OCI-LY7 (cell line): ENCODE measurements at regions not wholly inside any gene's neighbourhood (a gene's known extent, or its start where the extent isn't known, plus 50 kb on each side); places are given as distances from the start of the nearest gene placed in this dataset.
"Not testable (repeated sequence)": the region's sequence is repeated elsewhere in the genome, so short reads cannot be mapped to it uniquely, and the experiment has no call there.

ENCODE experiments used
- BruUV-seq: library from RNA; stranded (reverse); fragments of 400-500 nt; replicated peaks from 2 replicates; lab custom pipeline; 2021; lab: Mats Ljungman, UMichigan
- CTCF ChIA-PET: fragments of 300-600 bp; sonication (Branson Sonifier 250); formaldehyde crosslinking; loops from one replicate; lab custom pipeline; 2022; ENCODE audit warnings: antibody characterized with exemption; ENCODE audit not compliant: unreplicated experiment; lab: Charles Lee
- POLR2A ChIA-PET: fragments of 300-600 bp; sonication (Branson Sonifier 250); formaldehyde crosslinking; loops from one replicate; lab custom pipeline; 2022; ENCODE audit warnings: antibody characterized with exemption; lab: Charles Lee
- DNase-seq: peaks from one replicate; pipeline ENCODE4 v3.0.0-alpha.2; 2015; ENCODE audit warnings: low spot score
- H2AFZ ChIP-seq: fragments of 200-600 bp; sonication (generic), shearing (Covaris generic); 2 replicates; pipeline ENCODE4 v1.6.1; 2014; ENCODE audit warnings: mild to moderate bottlenecking, antibody characterized with exemption, low read length, moderate library complexity
- H3K27ac ChIP-seq: fragments of 200-600 bp; sonication (generic); 2 replicates; pipeline ENCODE4 v1.5.1; 2014; ENCODE audit warnings: mixed run types, low read depth, mild to moderate bottlenecking, moderate library complexity, low read length, inconsistent platforms; ENCODE audit not compliant: poor library complexity, severe bottlenecking
- H3K36me3 ChIP-seq: fragments of 200-600 bp; sonication (generic); 2 replicates; pipeline ENCODE4 v1.6.1; 2014; ENCODE audit warnings: mild to moderate bottlenecking, antibody characterized with exemption, low read length, moderate library complexity, mixed read lengths; ENCODE audit not compliant: insufficient read depth
- H3K4me1 ChIP-seq: fragments of 200-600 bp; sonication (generic); 2 replicates; pipeline ENCODE4 v1.5.1; 2014; ENCODE audit warnings: mild to moderate bottlenecking, low read length; ENCODE audit not compliant: insufficient read depth, poor library complexity, severe bottlenecking
- H3K4me2 ChIP-seq: fragments of 200-600 bp; sonication (generic); 2 replicates; pipeline ENCODE4 v1.6.1; 2014; ENCODE audit warnings: mild to moderate bottlenecking, low read length
- H3K4me3 ChIP-seq: fragments of 200-600 bp; sonication (generic); 2 replicates; pipeline ENCODE4 v1.5.1; 2014; ENCODE audit warnings: mild to moderate bottlenecking, low read depth, low read length; ENCODE audit not compliant: poor library complexity, severe bottlenecking
- H3K79me2 ChIP-seq: fragments of 200-600 bp; sonication (generic); 2 replicates; pipeline ENCODE4 v1.6.1; 2016; ENCODE audit warnings: low read depth, mild to moderate bottlenecking, low read length, moderate library complexity, mixed read lengths; ENCODE audit not compliant: insufficient read depth
- H3K9me2 ChIP-seq: fragments of 200-600 bp; sonication (generic); 2 replicates; pipeline ENCODE4 v1.6.1; 2016; ENCODE audit warnings: mild to moderate bottlenecking, low read length, mixed read lengths; ENCODE audit not compliant: insufficient read depth
- H3K9me3 ChIP-seq: fragments of 200-600 bp; sonication (generic); 2 replicates; pipeline ENCODE4 v1.6.1; 2014; ENCODE audit warnings: mild to moderate bottlenecking, mixed run types, low read length, mixed read lengths
- H4K20me1 ChIP-seq: fragments of 200-600 bp; sonication (generic); 2 replicates; pipeline ENCODE4 v1.6.1; 2014; ENCODE audit warnings: mild to moderate bottlenecking, antibody characterized with exemption, low read length, moderate library complexity, mixed read lengths; ENCODE audit not compliant: insufficient read depth
- CTCF ChIP-seq: fragments of 200-600 bp; sonication (generic); conservative IDR thresholded peaks from 2 replicates; pipeline ENCODE4 v1.5.1; 2014; ENCODE audit warnings: mild to moderate bottlenecking, antibody characterized with exemption, low read length, moderate library complexity, mixed read lengths
- EZH2phosphoT487 ChIP-seq: fragments of 200-600 bp; sonication (generic); IDR thresholded peaks from 2 replicates; pipeline ENCODE4 v1.6.1; 2018; ENCODE audit warnings: low read depth, borderline replicate concordance, mild to moderate bottlenecking, mixed run types, antibody characterized with exemption, low read length, moderate library complexity, mixed read lengths
- intact Hi-C: fragments of 100-400 bp; cut with micrococcal nuclease; formaldehyde crosslinking; loops from one replicate; pipeline ENCODE4 v1.10.0; 2022; ENCODE audit not compliant: unreplicated experiment

GRCh38 chrX:10990976-10991375 lies 120.2 kb upstream of the HCCS start:
- TF ChIP-seq EZH2phosphoT487, result no peak
- no peak for TF ChIP-seq CTCF
- Histone ChIP-seq H3K4me2 (no peak overlapping the region), H2AFZ (no peak overlapping the region), H3K79me2 (no peaks in the 10 kb centered on the region), H4K20me1 (no peaks in the 10 kb centered on the region), H3K27ac (no peak overlapping the region), H3K9me2 (no peaks in the 10 kb centered on the region), H3K4me3 (no peak overlapping the region), H3K4me1 (no peaks in the 10 kb centered on the region), H3K9me3 (no peaks in the 10 kb centered on the region), H3K36me3 (no peaks in the 10 kb centered on the region)
- no peak for DNase-seq
- ChIA-PET CTCF (no interaction called here), POLR2A (no interaction called here)
- intact Hi-C loops, result no loop called here
- BruUV-seq, result no TSS peak

- Histone ChIP-seq H3K36me3 (no peaks in the 10 kb centered on the region), H3K4me2 (no peak overlapping the region), H3K9me2 (no peaks in the 10 kb centered on the region), H3K27ac (no peak overlapping the region), H4K20me1 (no peaks in the 10 kb centered on the region), H2AFZ (no peak overlapping the region), H3K9me3 (no peaks in the 10 kb centered on the region), H3K4me1 (no peaks in the 10 kb centered on the region), H3K79me2 (no peaks in the 10 kb centered on the region), H3K4me3 (no peak overlapping the region)
- no TSS peak for BruUV-seq
- ChIA-PET CTCF (no interaction called here), POLR2A (interaction anchor here (0.5 to 1.0 kb wide), 2 partner anchors 9 to 760 kb away, joined by 3 to 4 read pairs; no protein-coding TSS in a partner anchor)
- intact Hi-C loops, result no loop called here
- TF ChIP-seq CTCF, result no peak
- no peak for TF ChIP-seq EZH2phosphoT487
- no peak for DNase-seq
Measured at GRCh38 chrX:10992110-10992509, 119.0 kb upstream of the HCCS start.

GRCh38 chrX:11007076-11007475 lies 104.1 kb upstream of the HCCS start:
- H3K36me3 ChIP-seq, CTCF ChIA-PET, H3K79me2 ChIP-seq, H3K4me1 ChIP-seq, H3K27ac ChIP-seq, BruUV-seq, H3K9me3 ChIP-seq, H2AFZ ChIP-seq, H3K4me2 ChIP-seq, H3K4me3 ChIP-seq, POLR2A ChIA-PET, intact Hi-C loops, DNase-seq, H3K9me2 ChIP-seq, H4K20me1 ChIP-seq: not testable (repeated sequence)
